ENCODE measurements at regions not wholly inside any gene's neighbourhood (a gene's known extent, or its start where the extent isn't known, plus 50 kb on each side); places are given as distances from the start of the nearest gene placed in this dataset.

GRCh38 chr12:89954259-89954658 is 245.6 kb upstream of the ATP2B1 start:
- H3K27ac Mint-ChIP-seq, result no peak overlapping the region

GRCh38 chr12:89951694-89952060 is 243.0 kb upstream of the ATP2B1 start:
- ATAC-seq (ENCODE audit: low read depth) (no peak), DNase-seq (no peak)
- POLR2A ChIA-PET, result interaction anchor here (1.0 kb wide), 1 partner anchor 242 kb away, joined by 4 read pairs; no protein-coding TSS in a partner anchor
- H3K27me3 Mint-ChIP-seq, result no peaks in the 10 kb centered on the region
- no peak overlapping the region for H3K4me3 Mint-ChIP-seq
- peaks cover 2% of the 10 kb centered on the region for H3K36me3 Mint-ChIP-seq
- no peaks in the 10 kb centered on the region for H3K9me3 Mint-ChIP-seq
- peaks cover 16% of the 10 kb centered on the region for H3K4me1 Mint-ChIP-seq
- H3K27ac Mint-ChIP-seq, result no peak overlapping the region

More at GRCh38 chr12:89954259-89954658, 245.6 kb upstream of the ATP2B1 start:
- Mint-ChIP-seq H3K36me3 (peaks cover 2% of the 10 kb centered on the region), H3K4me1 (peaks cover 14% of the 10 kb centered on the region), H3K4me3 (no peak overlapping the region), H3K9me3 (no peaks in the 10 kb centered on the region), H3K27me3 (no peaks in the 10 kb centered on the region)
- DNase-seq (no peak), ATAC-seq (ENCODE audit: low read depth) (no peak)
- POLR2A ChIA-PET, result no interaction called here

GRCh38 chr12:89951050-89951693 is 242.5 kb upstream of the ATP2B1 start:
- DNase-seq (no peak), ATAC-seq (ENCODE audit: low read depth) (no peak)
- Mint-ChIP-seq H3K4me3 (no peak overlapping the region), H3K27ac (peak overlapping the region; percentile 17), H3K36me3 (peaks cover 2% of the 10 kb centered on the region), H3K4me1 (peaks cover 16% of the 10 kb centered on the region), H3K9me3 (no peaks in the 10 kb centered on the region), H3K27me3 (no peaks in the 10 kb centered on the region)
- POLR2A ChIA-PET, result interaction anchor here (1.0 kb wide), 1 partner anchor 242 kb away, joined by 4 read pairs; no protein-coding TSS in a partner anchor

GRCh38 chr12:89950421-89950820 is 241.8 kb upstream of the ATP2B1 start:
- Mint-ChIP-seq H3K27me3 (no peaks in the 10 kb centered on the region), H3K9me3 (no peaks in the 10 kb centered on the region), H3K27ac (no peak overlapping the region), H3K4me3 (peak overlapping the region; percentile 44), H3K36me3 (peaks cover 2% of the 10 kb centered on the region), H3K4me1 (peaks cover 16% of the 10 kb centered on the region)
- DNase-seq (no peak), ATAC-seq (ENCODE audit: low read depth) (no peak)
- POLR2A ChIA-PET, result interaction anchor here (1.1 kb wide), 1 partner anchor 241 kb away, joined by 8 read pairs; the partner anchor contains the start of gene ATP2B1

GRCh38 chr12:89949457-89950195 is 241.0 kb upstream of the ATP2B1 start:
- Mint-ChIP-seq H3K27me3 (no peaks in the 10 kb centered on the region), H3K9me3 (no peaks in the 10 kb centered on the region), H3K4me1 (peaks cover 16% of the 10 kb centered on the region), H3K36me3 (peaks cover 2% of the 10 kb centered on the region), H3K27ac (no peak overlapping the region), H3K4me3 (peak overlapping the region; percentile 44)
- no peak for DNase-seq
- ATAC-seq (ENCODE audit: low read depth), result peak; percentile 86
- POLR2A ChIA-PET, result interaction anchor here (1.1 kb wide), 1 partner anchor 240 kb away, joined by 8 read pairs; the partner anchor contains the start of gene ATP2B1

- POLR2A ChIA-PET, result no interaction called here
- H3K9me3 Mint-ChIP-seq, result no peaks in the 10 kb centered on the region
- no peaks in the 10 kb centered on the region for H3K27me3 Mint-ChIP-seq
- ATAC-seq (ENCODE audit: low read depth) (no peak), DNase-seq (no peak)
- no peak overlapping the region for H3K27ac Mint-ChIP-seq
- H3K4me1 Mint-ChIP-seq, result peaks cover 16% of the 10 kb centered on the region
- peaks cover 2% of the 10 kb centered on the region for H3K36me3 Mint-ChIP-seq
- no peak overlapping the region for H3K4me3 Mint-ChIP-seq
Observed at GRCh38 chr12:89948271-89949175, 239.9 kb upstream of the ATP2B1 start.

- Mint-ChIP-seq H3K4me1 (peaks cover 16% of the 10 kb centered on the region), H3K27ac (no peak overlapping the region), H3K36me3 (peaks cover 2% of the 10 kb centered on the region), H3K9me3 (no peaks in the 10 kb centered on the region), H3K4me3 (no peak overlapping the region), H3K27me3 (no peaks in the 10 kb centered on the region)
- POLR2A ChIA-PET, result no interaction called here
- DNase-seq (no peak), ATAC-seq (ENCODE audit: low read depth) (no peak)
Observed at GRCh38 chr12:89947437-89948270, 239.0 kb upstream of the ATP2B1 start.

- no peak overlapping the region for H3K4me3 Mint-ChIP-seq
- no peak overlapping the region for H3K27ac Mint-ChIP-seq
- H3K36me3 Mint-ChIP-seq, result peaks cover 3% of the 10 kb centered on the region
- POLR2A ChIA-PET, result no interaction called here
- no peak for ATAC-seq (ENCODE audit: low read depth)
- H3K9me3 Mint-ChIP-seq, result peaks cover 1% of the 10 kb centered on the region
- H3K27me3 Mint-ChIP-seq, result no peaks in the 10 kb centered on the region
- no peak for DNase-seq
- peaks cover 16% of the 10 kb centered on the region for H3K4me1 Mint-ChIP-seq
Observed at GRCh38 chr12:89946518-89947135, 238.0 kb upstream of the ATP2B1 start.

GRCh38 chr12:89945123-89945522 is 236.5 kb upstream of the ATP2B1 start:
- H3K27ac Mint-ChIP-seq, result no peak overlapping the region
- ATAC-seq (ENCODE audit: low read depth), result no peak
- H3K4me3 Mint-ChIP-seq, result no peak overlapping the region
- POLR2A ChIA-PET, result no interaction called here
- no peaks in the 10 kb centered on the region for H3K27me3 Mint-ChIP-seq
- H3K9me3 Mint-ChIP-seq, result peaks cover 2% of the 10 kb centered on the region
- peaks cover 2% of the 10 kb centered on the region for H3K36me3 Mint-ChIP-seq
- DNase-seq, result no peak
- H3K4me1 Mint-ChIP-seq, result peaks cover 7% of the 10 kb centered on the region

GRCh38 chr12:89943463-89943862 is 234.8 kb upstream of the ATP2B1 start:
- Mint-ChIP-seq H3K4me3 (no peak overlapping the region), H3K27ac (no peak overlapping the region), H3K9me3 (peaks cover 4% of the 10 kb centered on the region), H3K36me3 (peaks cover 2% of the 10 kb centered on the region), H3K4me1 (peaks cover 2% of the 10 kb centered on the region), H3K27me3 (no peaks in the 10 kb centered on the region)
- ATAC-seq (ENCODE audit: low read depth), result no peak
- no peak for DNase-seq
- POLR2A ChIA-PET, result no interaction called here

- Mint-ChIP-seq H3K27ac (no peak overlapping the region), H3K27me3 (no peaks in the 10 kb centered on the region), H3K4me1 (no peaks in the 10 kb centered on the region), H3K9me3 (peaks cover 4% of the 10 kb centered on the region), H3K4me3 (no peak overlapping the region), H3K36me3 (peaks cover 2% of the 10 kb centered on the region)
- DNase-seq (no peak), ATAC-seq (ENCODE audit: low read depth) (no peak)
- POLR2A ChIA-PET, result no interaction called here
Observed at GRCh38 chr12:89941436-89941835, 232.8 kb upstream of the ATP2B1 start.

GRCh38 chr12:89939522-89940215 is 231.0 kb upstream of the ATP2B1 start:
- H3K9me3 Mint-ChIP-seq, result peaks cover 4% of the 10 kb centered on the region
- POLR2A ChIA-PET, result no interaction called here
- H3K4me1 Mint-ChIP-seq, result peaks cover 1% of the 10 kb centered on the region
- DNase-seq (no peak), ATAC-seq (ENCODE audit: low read depth) (no peak)
- peaks cover 4% of the 10 kb centered on the region for H3K36me3 Mint-ChIP-seq
- no peaks in the 10 kb centered on the region for H3K27me3 Mint-ChIP-seq
- H3K4me3 Mint-ChIP-seq, result no peak overlapping the region
- H3K27ac Mint-ChIP-seq, result no peak overlapping the region
